Neuron (in vitro differentiated cells): ENCODE measurements at regions not wholly inside any gene's neighbourhood (a gene's known extent, or its start where the extent isn't known, plus 50 kb on each side); places are given as distances from the start of the nearest gene placed in this dataset.

Experiments
- H2AFZ ChIP-seq: one replicate; pipeline ENCODE4 v1.6.1; 2013; ENCODE audit warnings: low read depth, mild to moderate bottlenecking, inconsistent platforms, low read length, moderate library complexity
- H3K27me3 ChIP-seq: one replicate; pipeline ENCODE4 v1.6.1; 2013; ENCODE audit warnings: low read length; ENCODE audit not compliant: insufficient read depth
- H3K36me3 ChIP-seq: one replicate; pipeline ENCODE4 v1.6.1; 2013; ENCODE audit warnings: low read length; ENCODE audit not compliant: insufficient read depth
- H3K4me1 ChIP-seq: one replicate; pipeline ENCODE4 v1.6.1; 2013; ENCODE audit warnings: low read length; ENCODE audit not compliant: insufficient read depth
- H3K4me3 ChIP-seq: 2 replicates; pipeline ENCODE4 v1.5.1; 2013; ENCODE audit warnings: mild to moderate bottlenecking, low read length, moderate library complexity
- H3K9me3 ChIP-seq: one replicate; pipeline ENCODE4 v1.6.1; 2013; ENCODE audit warnings: low read length

- H3K4me3 ChIP-seq = no peak overlapping the region
- H3K4me1 ChIP-seq = no peaks in the 10 kb centered on the region
- H3K9me3 ChIP-seq = no peaks in the 10 kb centered on the region
- no peaks in the 10 kb centered on the region for H3K36me3 ChIP-seq
- no peak overlapping the region for H2AFZ ChIP-seq
- no peaks in the 10 kb centered on the region for H3K27me3 ChIP-seq
These were observed 284.3 kb upstream of the LRATD1 start for GRCh38 chr2:14348247-14348646.

GRCh38 chr2:14350856-14351255, 281.7 kb upstream of the LRATD1 start:
- Histone ChIP-seq H2AFZ (no peak overlapping the region), H3K4me1 (no peaks in the 10 kb centered on the region), H3K4me3 (no peak overlapping the region), H3K36me3 (no peaks in the 10 kb centered on the region), H3K9me3 (no peaks in the 10 kb centered on the region), H3K27me3 (no peaks in the 10 kb centered on the region)

- Histone ChIP-seq H2AFZ (no peak overlapping the region), H3K27me3 (no peaks in the 10 kb centered on the region), H3K36me3 (no peaks in the 10 kb centered on the region), H3K4me3 (no peak overlapping the region), H3K4me1 (no peaks in the 10 kb centered on the region), H3K9me3 (no peaks in the 10 kb centered on the region)
These were observed 280.4 kb upstream of the LRATD1 start for GRCh38 chr2:14352067-14352466.

- no peaks in the 10 kb centered on the region for H3K4me1 ChIP-seq
- H2AFZ ChIP-seq = no peak overlapping the region
- no peaks in the 10 kb centered on the region for H3K36me3 ChIP-seq
- no peaks in the 10 kb centered on the region for H3K27me3 ChIP-seq
- H3K9me3 ChIP-seq = no peaks in the 10 kb centered on the region
- H3K4me3 ChIP-seq = no peak overlapping the region
These were observed 278.3 kb upstream of the LRATD1 start for GRCh38 chr2:14354231-14354630.

- Histone ChIP-seq H2AFZ (no peak overlapping the region), H3K27me3 (no peaks in the 10 kb centered on the region), H3K36me3 (no peaks in the 10 kb centered on the region), H3K9me3 (no peaks in the 10 kb centered on the region), H3K4me3 (no peak overlapping the region), H3K4me1 (no peaks in the 10 kb centered on the region)
These were observed 277.4 kb upstream of the LRATD1 start for GRCh38 chr2:14355102-14355501.

GRCh38 chr2:14358339-14358738, 274.2 kb upstream of the LRATD1 start:
- no peaks in the 10 kb centered on the region for H3K9me3 ChIP-seq
- H3K27me3 ChIP-seq = no peaks in the 10 kb centered on the region
- no peak overlapping the region for H3K4me3 ChIP-seq
- H2AFZ ChIP-seq = no peak overlapping the region
- H3K4me1 ChIP-seq = no peaks in the 10 kb centered on the region
- H3K36me3 ChIP-seq = no peaks in the 10 kb centered on the region

GRCh38 chr2:14358774-14359173, 273.7 kb upstream of the LRATD1 start:
- H3K27me3 ChIP-seq = no peaks in the 10 kb centered on the region
- H2AFZ ChIP-seq = no peak overlapping the region
- no peak overlapping the region for H3K4me3 ChIP-seq
- no peaks in the 10 kb centered on the region for H3K9me3 ChIP-seq
- no peaks in the 10 kb centered on the region for H3K36me3 ChIP-seq
- H3K4me1 ChIP-seq = no peaks in the 10 kb centered on the region

- Histone ChIP-seq H3K27me3 (no peaks in the 10 kb centered on the region), H3K4me3 (no peak overlapping the region), H2AFZ (no peak overlapping the region), H3K9me3 (no peaks in the 10 kb centered on the region), H3K36me3 (no peaks in the 10 kb centered on the region), H3K4me1 (no peaks in the 10 kb centered on the region)
These were observed 269.4 kb upstream of the LRATD1 start for GRCh38 chr2:14363137-14363536.

GRCh38 chr2:14363976-14364375, 268.5 kb upstream of the LRATD1 start:
- Histone ChIP-seq H2AFZ (no peak overlapping the region), H3K9me3 (no peaks in the 10 kb centered on the region), H3K36me3 (no peaks in the 10 kb centered on the region), H3K27me3 (no peaks in the 10 kb centered on the region), H3K4me1 (no peaks in the 10 kb centered on the region), H3K4me3 (no peak overlapping the region)

- H3K36me3 ChIP-seq = no peaks in the 10 kb centered on the region
These were observed 268.0 kb upstream of the LRATD1 start for GRCh38 chr2:14364471-14364870.

GRCh38 chr2:14385043-14385442, 247.5 kb upstream of the LRATD1 start:
- Histone ChIP-seq H3K36me3 (no peaks in the 10 kb centered on the region), H2AFZ (no peak overlapping the region), H3K27me3 (no peaks in the 10 kb centered on the region), H3K4me3 (no peak overlapping the region), H3K4me1 (no peaks in the 10 kb centered on the region), H3K9me3 (no peaks in the 10 kb centered on the region)

More at GRCh38 chr2:14364471-14364870, 268.0 kb upstream of the LRATD1 start:
- no peak overlapping the region for H2AFZ ChIP-seq
- no peaks in the 10 kb centered on the region for H3K9me3 ChIP-seq
- H3K4me1 ChIP-seq = no peaks in the 10 kb centered on the region
- no peaks in the 10 kb centered on the region for H3K27me3 ChIP-seq
- H3K4me3 ChIP-seq = no peak overlapping the region

- Histone ChIP-seq H3K4me3 (no peak overlapping the region), H3K4me1 (no peaks in the 10 kb centered on the region), H2AFZ (no peak overlapping the region), H3K9me3 (no peaks in the 10 kb centered on the region), H3K27me3 (no peaks in the 10 kb centered on the region), H3K36me3 (no peaks in the 10 kb centered on the region)
These were observed 245.2 kb upstream of the LRATD1 start for GRCh38 chr2:14387332-14387731.

GRCh38 chr2:14388724-14389123, 243.8 kb upstream of the LRATD1 start:
- Histone ChIP-seq H3K36me3 (no peaks in the 10 kb centered on the region), H2AFZ (no peak overlapping the region), H3K9me3 (no peaks in the 10 kb centered on the region), H3K4me3 (no peak overlapping the region), H3K27me3 (no peaks in the 10 kb centered on the region), H3K4me1 (no peaks in the 10 kb centered on the region)

GRCh38 chr2:14396533-14397083, 235.9 kb upstream of the LRATD1 start:
- Histone ChIP-seq H3K27me3 (no peaks in the 10 kb centered on the region), H3K9me3 (no peaks in the 10 kb centered on the region), H3K36me3 (no peaks in the 10 kb centered on the region), H3K4me3 (no peak overlapping the region), H3K4me1 (no peaks in the 10 kb centered on the region), H2AFZ (no peak overlapping the region)
